HG03457 (cell line): ENCODE measurements at regions not wholly inside any gene's neighbourhood (a gene's known extent, or its start where the extent isn't known, plus 50 kb on each side); places are given as distances from the start of the nearest gene placed in this dataset.
"Not testable (repeated sequence)": the region's sequence is repeated elsewhere in the genome, so short reads cannot be mapped to it uniquely, and the experiment has no call there.

Experiments
- ATAC-seq: cut with Tn5 transposase; IDR thresholded peaks from one replicate; pipeline ENCODE4 v1.9.1; 2021; ENCODE audit warnings: moderate number of reproducible peaks; ENCODE audit not compliant: unreplicated experiment

DNA sequence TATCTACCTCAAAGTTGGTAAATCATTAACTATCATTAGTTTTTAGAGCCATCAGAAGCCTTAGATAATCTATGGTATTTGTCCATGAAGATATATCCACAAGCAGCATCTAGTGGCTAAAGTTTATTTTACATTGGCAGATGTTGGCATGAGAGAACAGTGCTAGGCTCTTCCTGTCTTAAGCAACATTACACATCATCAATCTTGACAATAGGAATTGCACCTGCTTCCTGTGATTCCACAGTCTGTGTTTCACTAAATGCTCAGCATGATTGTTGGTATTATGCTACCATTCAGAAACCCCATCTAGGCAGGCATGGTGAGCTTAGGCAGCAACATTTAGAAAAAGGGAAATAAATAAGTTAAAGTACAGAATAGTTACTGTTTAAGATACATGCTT lies 246.6 kb downstream of the SLCO4C1 start:
- no peak for ATAC-seq

- no peak for ATAC-seq
Observed at GRCh38 chr5:102048940-102049339, 247.1 kb downstream of the SLCO4C1 start.

- not testable (repeated sequence) for ATAC-seq
Observed at GRCh38 chr5:102047073-102047472, 249.0 kb downstream of the SLCO4C1 start.

- ATAC-seq, result no peak
Observed at GRCh38 chr5:102040326-102040725, 255.8 kb downstream of the SLCO4C1 start.

- no peak for ATAC-seq
Observed at GRCh38 chr5:102036927-102037326, 259.2 kb downstream of the SLCO4C1 start.

- ATAC-seq, result no peak
Observed at GRCh38 chr5:102031711-102032110, 264.4 kb downstream of the SLCO4C1 start.

GRCh38 chr5:102018690-102019089 lies 277.4 kb downstream of the SLCO4C1 start:
- no peak for ATAC-seq

- no peak for ATAC-seq
Observed at GRCh38 chr5:102018279-102018678, 277.8 kb downstream of the SLCO4C1 start.

GRCh38 chr5:102014371-102014770 lies 281.7 kb downstream of the SLCO4C1 start:
- no peak for ATAC-seq

DNA sequence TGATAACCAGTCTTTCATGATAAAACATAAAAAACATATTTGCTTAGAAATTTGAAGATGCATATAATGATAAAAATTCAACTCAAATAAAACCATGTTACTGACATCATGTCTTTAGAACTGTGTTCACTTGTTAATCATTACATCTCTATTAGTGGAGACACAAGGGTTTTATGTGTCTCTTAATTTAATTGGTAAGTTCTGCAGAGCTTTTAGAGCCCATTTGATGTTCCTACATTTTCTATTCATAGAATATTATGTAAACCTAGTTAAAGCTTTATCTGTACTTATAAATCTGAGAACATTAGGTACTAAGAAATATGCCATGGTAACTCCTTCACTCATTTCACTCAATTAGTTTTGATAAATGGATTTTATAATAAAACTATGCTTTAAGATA lies 285.4 kb downstream of the SLCO4C1 start:
- ATAC-seq, result no peak

DNA sequence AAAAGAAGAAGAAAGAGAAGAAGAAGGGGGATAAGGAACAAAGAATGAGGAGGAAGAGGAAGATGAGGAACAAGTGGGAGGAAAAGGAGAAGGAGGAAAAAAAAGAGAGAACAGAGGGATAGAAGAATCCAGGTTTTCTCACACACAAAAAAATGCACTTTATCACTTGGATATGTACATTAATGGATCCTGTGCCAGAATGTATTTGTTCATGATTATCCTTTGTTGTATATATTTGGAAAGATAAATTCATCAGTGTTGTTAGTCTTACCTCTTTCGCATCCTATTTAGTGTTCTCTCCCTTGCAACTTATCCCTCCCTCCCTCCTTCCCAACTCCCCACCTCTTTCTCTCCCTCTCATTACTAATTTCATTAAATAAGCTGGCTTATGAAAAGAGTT lies 298.8 kb downstream of the SLCO4C1 start:
- ATAC-seq, result no peak

GRCh38 chr5:101995585-101995984 lies 300.5 kb downstream of the SLCO4C1 start:
- no peak for ATAC-seq

- no peak for ATAC-seq
Observed at GRCh38 chr5:101991486-101991885, 304.6 kb downstream of the SLCO4C1 start.

DNA sequence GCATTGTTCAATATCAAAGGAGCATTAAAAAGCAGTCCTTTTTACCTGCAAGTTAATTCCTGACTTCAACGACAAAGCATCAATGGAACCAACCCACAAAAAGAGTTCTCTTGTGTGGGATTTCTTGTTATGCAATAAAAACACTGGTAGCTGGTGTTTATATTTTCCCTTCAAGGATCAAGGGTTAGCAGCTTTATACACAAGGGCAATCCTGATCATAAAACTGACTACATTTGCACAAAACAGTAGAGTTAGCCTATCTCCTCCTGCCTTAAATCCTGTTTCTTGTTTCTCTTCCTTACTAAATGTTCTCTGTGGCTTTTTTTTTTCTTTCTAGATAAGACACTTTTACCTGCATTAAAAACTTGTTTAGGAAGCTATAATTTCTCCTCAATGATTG lies 306.4 kb downstream of the SLCO4C1 start:
- ATAC-seq, result no peak

DNA sequence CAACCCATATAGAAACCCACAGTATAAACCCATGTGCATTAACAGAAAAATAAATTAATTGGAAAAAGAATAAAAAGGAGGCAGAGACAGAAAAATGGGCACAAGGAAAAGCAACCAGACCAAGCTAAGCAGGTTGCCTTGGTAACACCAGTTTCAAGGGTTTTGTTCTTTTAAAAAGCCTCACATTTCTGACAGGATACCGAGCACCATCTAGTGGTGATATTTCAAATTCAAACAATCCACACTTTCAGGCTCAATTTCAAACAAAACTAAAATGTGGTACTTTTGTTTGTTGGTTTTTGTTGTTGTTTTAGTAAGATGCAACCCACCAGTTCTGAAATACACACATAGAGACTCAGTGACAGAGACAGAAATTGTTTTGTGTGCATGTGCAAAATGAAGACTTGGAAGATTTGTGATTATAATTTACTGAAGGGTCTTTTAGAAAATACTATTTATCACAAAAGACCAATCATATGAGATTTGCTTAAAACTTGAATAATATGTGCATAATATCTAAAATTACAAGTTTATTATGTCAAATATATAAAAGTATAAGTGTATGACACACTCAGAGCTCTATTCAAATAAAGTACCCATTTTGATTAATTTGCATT lies 318.2 kb downstream of the SLCO4C1 start:
- peak; percentile 86 for ATAC-seq

- no peak for ATAC-seq
Observed at GRCh38 chr5:101976933-101977332, 319.2 kb downstream of the SLCO4C1 start.

DNA sequence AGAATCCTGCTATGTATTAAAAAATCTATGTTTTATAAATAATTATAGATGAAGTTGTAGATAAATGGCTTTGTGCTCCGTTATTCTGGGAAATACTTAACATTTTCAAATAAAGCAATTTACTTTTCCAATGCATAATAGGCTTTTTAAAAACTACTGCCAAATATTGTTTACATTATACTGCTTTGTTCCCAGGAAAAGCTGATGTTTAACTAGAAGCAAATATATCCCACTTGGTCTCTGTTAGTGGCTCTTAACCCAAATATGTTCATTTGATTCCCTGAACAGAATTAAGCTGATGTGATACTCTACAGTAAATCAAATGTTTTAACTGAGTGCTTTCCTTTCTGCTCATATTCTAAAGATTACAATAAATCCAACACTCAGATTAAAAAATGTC lies 326.3 kb downstream of the SLCO4C1 start:
- ATAC-seq, result no peak

DNA sequence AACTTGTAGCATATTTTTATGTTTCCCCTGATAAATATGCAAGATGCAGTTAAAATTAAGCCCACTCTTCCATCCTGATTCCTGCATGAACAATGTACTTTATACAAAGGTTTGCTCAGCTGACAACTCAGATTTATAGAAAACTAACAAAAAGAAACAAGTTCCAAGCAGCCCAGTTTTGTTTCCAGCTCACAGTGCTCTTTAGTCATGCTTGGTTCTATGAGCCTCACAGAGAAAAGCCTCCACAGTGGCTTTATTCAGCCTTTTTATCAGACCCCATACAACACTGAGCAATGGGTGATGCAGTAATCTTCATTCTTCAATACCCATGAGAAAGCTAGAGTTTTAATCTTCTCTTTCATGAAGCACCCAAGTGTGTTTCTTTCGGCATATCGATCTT lies 329.6 kb downstream of the SLCO4C1 start:
- no peak for ATAC-seq

- no peak for ATAC-seq
Observed at GRCh38 chr5:101955891-101956290, 340.2 kb downstream of the SLCO4C1 start.

DNA sequence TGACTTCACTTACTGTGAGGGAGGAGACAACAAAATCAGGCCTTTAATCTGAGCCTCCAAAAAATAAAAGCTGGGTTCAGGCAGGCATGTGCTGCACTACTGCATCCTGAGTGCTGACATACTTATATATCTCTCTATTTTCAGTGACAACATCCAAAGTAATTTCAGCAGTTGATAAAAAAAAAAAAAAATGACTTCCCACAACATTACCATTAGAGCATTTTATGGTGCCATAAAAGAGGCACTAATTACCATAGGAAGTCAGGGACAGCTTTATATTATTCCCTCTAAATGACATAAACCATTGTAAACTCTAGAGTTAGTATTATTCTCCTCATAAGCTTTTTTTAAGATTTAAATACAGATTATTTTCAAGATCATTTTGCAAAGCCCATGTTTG lies 346.1 kb downstream of the SLCO4C1 start:
- ATAC-seq, result no peak

DNA sequence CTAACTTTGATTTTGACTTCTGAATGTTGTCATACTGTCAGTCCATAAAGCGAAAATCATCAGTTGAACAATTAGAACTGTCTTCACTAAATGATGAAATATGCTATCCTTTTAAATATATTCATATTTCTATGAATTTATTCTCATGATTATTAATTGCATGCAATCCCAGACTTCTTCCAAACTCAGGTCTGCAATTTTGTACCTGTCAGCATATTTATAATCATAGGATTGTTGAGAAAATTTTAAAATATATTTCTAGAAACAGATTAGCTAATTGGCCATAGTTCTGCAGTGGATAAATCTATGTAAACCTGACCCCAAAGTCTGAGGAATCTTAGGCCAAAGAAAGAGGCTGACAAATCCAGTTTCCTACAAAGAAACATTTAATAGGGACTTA lies 347.5 kb downstream of the SLCO4C1 start:
- no peak for ATAC-seq

DNA sequence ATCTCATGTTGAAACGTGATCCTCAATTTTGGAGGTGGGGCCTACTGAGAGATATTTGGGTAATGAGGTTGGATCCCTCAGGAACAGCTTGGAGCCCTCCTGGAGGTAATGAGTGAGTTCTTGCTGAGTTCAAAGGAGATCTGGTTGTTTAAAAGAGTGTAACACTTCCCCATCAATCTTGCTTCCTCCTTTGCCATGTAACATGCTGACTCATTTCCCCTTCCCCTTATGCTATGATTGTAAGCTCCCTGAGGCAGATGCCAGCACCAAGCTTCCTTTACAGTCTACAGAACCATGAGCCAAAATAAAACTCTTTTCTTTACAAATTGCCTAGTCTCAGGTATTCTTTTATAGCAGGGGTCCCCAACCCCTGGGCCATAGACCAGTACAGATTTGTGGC lies 352.3 kb downstream of the SLCO4C1 start:
- ATAC-seq, result no peak

DNA sequence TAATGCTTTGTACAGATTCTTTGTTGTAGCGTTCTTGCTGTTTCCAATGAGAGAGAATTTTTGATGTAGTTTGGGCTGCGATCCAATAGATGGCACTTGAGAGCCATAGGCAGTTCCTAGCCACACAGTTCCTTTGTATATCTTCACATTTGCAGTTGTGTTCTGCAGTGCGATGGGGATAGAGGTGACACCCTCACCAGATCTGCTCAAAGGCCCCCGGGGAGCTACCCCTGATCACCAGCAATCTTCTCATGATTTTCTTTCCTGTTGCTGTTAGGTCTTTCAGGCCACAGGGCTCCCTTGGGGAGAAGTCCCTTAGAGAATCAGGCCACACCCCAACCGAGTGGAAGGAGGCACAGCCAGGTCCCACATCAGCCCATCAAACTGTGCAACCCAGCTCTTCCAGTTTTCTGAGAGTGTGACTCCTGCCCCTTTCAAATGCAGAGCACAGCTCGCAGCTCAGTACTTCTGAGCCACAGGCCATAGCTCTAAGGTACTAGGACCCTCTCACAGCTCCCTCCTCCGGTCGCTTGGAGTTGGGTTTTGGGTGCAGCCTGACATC lies 353.7 kb downstream of the SLCO4C1 start:
- peak; percentile 78 for ATAC-seq
